Esophagus squamous epithelium (tissue), 5 donors: ENCODE measurements at regions not wholly inside any gene's neighbourhood (a gene's known extent, or its start where the extent isn't known, plus 50 kb on each side); places are given as distances from the start of the nearest gene placed in this dataset.
"Not testable (repeated sequence)": the region's sequence is repeated elsewhere in the genome, so short reads cannot be mapped to it uniquely, and the experiment has no call there.

Source experiments
- DNase-seq: peaks from one replicate; lab custom pipeline; 2025; lab: John Stamatoyannopoulos, UW
- H3K27ac ChIP-seq, 4 donors: fragments of 200-600 bp; sonication (generic); one replicate each; pipeline ENCODE4 v1.5.1; 2016 to 2019; ENCODE audit warnings: mild to moderate bottlenecking in 1 of 4
- H3K27me3 ChIP-seq, 4 donors: fragments of 200-600 bp; sonication (generic); 1 replicate in 3 of 4; 2 replicates in 1 of 4; pipeline versions ENCODE4 v1.5.1 to v1.6.0; 2017 to 2021; ENCODE audit warnings: antibody characterized with exemption in 1 of 4
- H3K36me3 ChIP-seq, 3 donors: fragments of 200-600 bp; sonication (generic); one replicate each; pipeline ENCODE4 v1.5.1; 2016 to 2019
- H3K4me1 ChIP-seq, 3 donors: fragments of 200-600 bp; sonication (generic); one replicate each; pipeline ENCODE4 v1.5.1; 2017 to 2019
- H3K4me3 ChIP-seq, 4 donors: fragments of 200-600 bp; sonication (generic); 1 replicate in 3 of 4; 2 replicates in 1 of 4; pipeline ENCODE4 v1.5.1; 2016 to 2019; ENCODE audit warnings: mild to moderate bottlenecking in 2 of 4, moderate library complexity in 1 of 4
- H3K9me3 ChIP-seq, 3 donors: fragments of 200-600 bp; sonication (generic); one replicate each; pipeline ENCODE4 v1.5.1; 2016 to 2019
- CTCF ChIP-seq, 6 experiments: fragments of 450-650 bp in 4 of 6; fragments of 200-600 bp in 2 of 6; sonication (generic) in 2 of 6; IDR thresholded peaks; one replicate each; pipeline ENCODE4 v1.5.1; 2016 to 2019; ENCODE audit warnings: antibody characterized with exemption in 6 of 6, mild to moderate bottlenecking in 4 of 6, moderate library complexity in 4 of 6
- POLR2A ChIP-seq, 4 donors: fragments of 450-650 bp; IDR thresholded peaks; one replicate each; pipeline ENCODE4 v1.6.1; 2017; ENCODE audit warnings: antibody characterized with exemption in 4 of 4, mild to moderate bottlenecking in 4 of 4, moderate library complexity in 3 of 4
- WGBS, 2 donors: methylation state at CpG; one replicate each; pipeline ENCODE4 v1.1.5; 2018; 5-methylcytosine and 5-hydroxymethylcytosine counted together
- intact Hi-C: fragments of 100-400 bp; cut with DNase I; formaldehyde crosslinking; loops from one replicate; pipeline ENCODE4 v1.15.0; 2022
- donor health status: DM: yes; HTN: yes; CAD: no.

- Histone ChIP-seq H3K4me3 (no peak overlapping the region), H3K36me3 (no peaks in the 10 kb centered on the region), H3K27ac (no peak overlapping the region), H3K4me1 (no peaks in the 10 kb centered on the region), H3K27me3 (no peaks in the 10 kb centered on the region), H3K9me3 (no peaks in the 10 kb centered on the region)
- TF ChIP-seq POLR2A (IDR thresholded peaks at IDR 0.05): no peak
- TF ChIP-seq CTCF (IDR thresholded peaks at IDR 0.05): no peak
- intact Hi-C loops: no loop called here
- DNase-seq: no peak
- 55 to 84% methylated on average over 4 to 5 of the region's 5 CpGs for WGBS, 2 donors
Measured at GRCh38 chr14:84468153-84468552, 1061.8 kb upstream of the FLRT2 start.

GRCh38 chr14:84477996-84478395, 1051.9 kb upstream of the FLRT2 start:
- Histone ChIP-seq H3K9me3 (no peaks in the 10 kb centered on the region), H3K36me3 (no peaks in the 10 kb centered on the region), H3K27ac (no peak overlapping the region), H3K27me3 (no peaks in the 10 kb centered on the region), H3K4me1 (no peaks in the 10 kb centered on the region), H3K4me3 (no peak overlapping the region)
- no peak for TF ChIP-seq POLR2A (IDR thresholded peaks at IDR 0.05)
- TF ChIP-seq CTCF (IDR thresholded peaks at IDR 0.05): no peak
- no peak for DNase-seq
- intact Hi-C loops: no loop called here
- WGBS, 2 donors: 80 to 83% methylated on average over 2 of the region's 2 CpGs

- no peak for TF ChIP-seq POLR2A (IDR thresholded peaks at IDR 0.05)
- TF ChIP-seq CTCF (IDR thresholded peaks at IDR 0.05): no peak
- Histone ChIP-seq H3K4me1 (no peaks in the 10 kb centered on the region), H3K27ac (no peak overlapping the region), H3K27me3 (no peaks in the 10 kb centered on the region), H3K36me3 (no peaks in the 10 kb centered on the region), H3K4me3 (no peak overlapping the region), H3K9me3 (no peaks in the 10 kb centered on the region)
- DNase-seq: no peak
- WGBS, 2 donors: 67 to 80% methylated on average over 5 of the region's 5 CpGs
- intact Hi-C loops: no loop called here
Measured at GRCh38 chr14:84482256-84483071, 1047.5 kb upstream of the FLRT2 start.

- Histone ChIP-seq H3K4me1 (no peaks in the 10 kb centered on the region), H3K27me3 (no peaks in the 10 kb centered on the region), H3K27ac (no peak overlapping the region), H3K4me3 (no peak overlapping the region), H3K36me3 (no peaks in the 10 kb centered on the region), H3K9me3 (no peaks in the 10 kb centered on the region)
- intact Hi-C loops: no loop called here
- no peak for TF ChIP-seq POLR2A (IDR thresholded peaks at IDR 0.05)
- TF ChIP-seq CTCF (IDR thresholded peaks at IDR 0.05): no peak
- DNase-seq: no peak
- 69 to 89% methylated on average over 6 of the region's 6 CpGs for WGBS, 2 donors
Measured at GRCh38 chr14:84483072-84483420, 1046.9 kb upstream of the FLRT2 start.

GRCh38 chr14:84484243-84484642, 1045.7 kb upstream of the FLRT2 start:
- 64 to 77% methylated on average over 4 of the region's 4 CpGs for WGBS, 2 donors
- H3K9me3 ChIP-seq, intact Hi-C loops, H3K36me3 ChIP-seq, H3K4me1 ChIP-seq, H3K4me3 ChIP-seq, H3K27me3 ChIP-seq, H3K27ac ChIP-seq, DNase-seq: not testable (repeated sequence)

GRCh38 chr14:84485036-84485435, 1044.9 kb upstream of the FLRT2 start:
- no peak overlapping the region for H3K4me3 ChIP-seq
- no peaks in the 10 kb centered on the region for H3K27me3 ChIP-seq
- H3K27ac ChIP-seq: no peak overlapping the region
- H3K4me1 ChIP-seq: no peaks in the 10 kb centered on the region
- no peaks in the 10 kb centered on the region for H3K9me3 ChIP-seq
- DNase-seq: no peak
- no peaks in the 10 kb centered on the region for H3K36me3 ChIP-seq
- TF ChIP-seq CTCF (IDR thresholded peaks at IDR 0.05): no peak
- TF ChIP-seq POLR2A (IDR thresholded peaks at IDR 0.05): no peak
- intact Hi-C loops: no loop called here
